GM12875 (cell line): ENCODE measurements at regions not wholly inside any gene's neighbourhood (a gene's known extent, or its start where the extent isn't known, plus 50 kb on each side); places are given as distances from the start of the nearest gene placed in this dataset.

Source experiments
- H3K4me3 ChIP-seq: one replicate; pipeline ENCODE4 v1.5.1; 2011; ENCODE audit warnings: low read depth, low read length, control low read depth
- TF ChIP-seq, protein P1 (sequence below): IDR thresholded peaks from 2 replicates; pipeline ENCODE4 v1.5.1; 2011; ENCODE audit warnings: low read depth, mild to moderate bottlenecking, control low read depth, inconsistent platforms, low read length, moderate library complexity, borderline replicate concordance; ENCODE audit not compliant: insufficient read depth

DNA sequence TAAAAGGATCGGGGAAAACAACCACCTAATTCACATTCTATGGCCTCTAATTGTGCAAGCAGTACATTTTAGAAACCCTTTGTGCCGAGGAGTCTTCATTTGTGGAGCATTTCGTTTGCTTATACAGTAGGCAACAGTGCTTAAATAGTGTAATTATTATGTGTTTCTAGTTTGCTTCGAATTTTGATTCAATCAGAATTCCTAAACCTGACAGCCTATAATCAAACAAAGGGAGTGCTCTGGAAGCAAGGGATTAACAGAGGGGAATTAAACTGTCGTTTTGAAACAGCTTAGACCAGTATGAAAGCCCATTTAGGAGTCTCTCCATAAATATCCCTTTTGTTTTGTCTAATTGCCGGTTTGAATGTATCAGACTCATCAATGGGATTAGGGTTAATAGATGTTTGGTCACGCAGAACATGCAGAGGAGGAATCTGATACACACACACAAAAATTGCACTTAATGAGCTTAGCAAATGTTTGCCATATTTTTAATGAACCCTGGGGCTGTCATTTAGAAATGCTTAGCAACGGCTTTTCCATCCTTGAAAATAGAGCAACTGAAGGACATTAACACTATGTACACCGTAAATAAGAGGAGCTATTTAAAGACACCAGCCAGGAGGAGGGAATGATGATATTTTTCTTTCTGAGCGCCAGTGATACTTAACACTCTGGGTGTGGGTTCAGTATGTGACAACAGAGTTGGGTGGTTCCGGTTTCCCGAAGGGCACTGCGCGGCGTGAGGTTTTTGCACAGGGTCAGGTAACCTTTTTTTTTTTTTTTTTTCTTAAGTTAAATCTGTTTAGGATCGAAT, 404.7 kb downstream of the TLE4 start:
- TF ChIP-seq, protein P1, sequence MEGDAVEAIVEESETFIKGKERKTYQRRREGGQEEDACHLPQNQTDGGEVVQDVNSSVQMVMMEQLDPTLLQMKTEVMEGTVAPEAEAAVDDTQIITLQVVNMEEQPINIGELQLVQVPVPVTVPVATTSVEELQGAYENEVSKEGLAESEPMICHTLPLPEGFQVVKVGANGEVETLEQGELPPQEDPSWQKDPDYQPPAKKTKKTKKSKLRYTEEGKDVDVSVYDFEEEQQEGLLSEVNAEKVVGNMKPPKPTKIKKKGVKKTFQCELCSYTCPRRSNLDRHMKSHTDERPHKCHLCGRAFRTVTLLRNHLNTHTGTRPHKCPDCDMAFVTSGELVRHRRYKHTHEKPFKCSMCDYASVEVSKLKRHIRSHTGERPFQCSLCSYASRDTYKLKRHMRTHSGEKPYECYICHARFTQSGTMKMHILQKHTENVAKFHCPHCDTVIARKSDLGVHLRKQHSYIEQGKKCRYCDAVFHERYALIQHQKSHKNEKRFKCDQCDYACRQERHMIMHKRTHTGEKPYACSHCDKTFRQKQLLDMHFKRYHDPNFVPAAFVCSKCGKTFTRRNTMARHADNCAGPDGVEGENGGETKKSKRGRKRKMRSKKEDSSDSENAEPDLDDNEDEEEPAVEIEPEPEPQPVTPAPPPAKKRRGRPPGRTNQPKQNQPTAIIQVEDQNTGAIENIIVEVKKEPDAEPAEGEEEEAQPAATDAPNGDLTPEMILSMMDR = no peak
- H3K4me3 ChIP-seq = no peak overlapping the region

DNA sequence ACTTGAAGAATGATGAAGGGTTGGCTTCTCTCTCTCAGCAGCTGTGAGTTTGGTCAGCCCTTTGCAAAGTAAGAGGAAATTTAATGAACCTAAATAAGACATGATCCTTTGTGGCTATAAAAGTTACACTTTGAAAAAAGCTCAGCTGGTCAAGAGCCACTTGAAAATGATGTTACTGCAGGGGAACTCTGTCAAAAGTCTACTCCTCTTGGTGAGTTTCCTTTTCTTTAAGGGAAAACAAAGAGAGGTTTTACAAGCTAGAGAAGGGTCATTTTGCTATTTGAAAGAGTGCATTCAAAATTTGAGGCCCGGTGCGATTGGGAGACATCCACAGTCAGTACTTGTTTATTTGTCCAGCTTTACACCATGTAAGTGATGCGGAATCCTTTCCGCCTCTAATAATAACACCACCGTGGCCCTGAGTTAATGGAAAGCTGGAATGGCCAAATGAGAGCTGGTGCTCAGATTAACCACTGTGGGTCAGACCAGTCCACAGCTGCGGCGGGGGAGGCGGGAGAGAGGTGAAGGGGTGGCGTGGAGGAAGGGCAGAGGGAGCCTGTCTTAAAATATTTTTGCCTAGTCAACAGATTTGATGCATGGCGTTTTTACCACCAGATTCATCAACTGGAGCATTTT, 404.0 kb downstream of the TLE4 start:
- TF ChIP-seq, protein P1 = no peak
- H3K4me3 ChIP-seq = no peak overlapping the region

DNA sequence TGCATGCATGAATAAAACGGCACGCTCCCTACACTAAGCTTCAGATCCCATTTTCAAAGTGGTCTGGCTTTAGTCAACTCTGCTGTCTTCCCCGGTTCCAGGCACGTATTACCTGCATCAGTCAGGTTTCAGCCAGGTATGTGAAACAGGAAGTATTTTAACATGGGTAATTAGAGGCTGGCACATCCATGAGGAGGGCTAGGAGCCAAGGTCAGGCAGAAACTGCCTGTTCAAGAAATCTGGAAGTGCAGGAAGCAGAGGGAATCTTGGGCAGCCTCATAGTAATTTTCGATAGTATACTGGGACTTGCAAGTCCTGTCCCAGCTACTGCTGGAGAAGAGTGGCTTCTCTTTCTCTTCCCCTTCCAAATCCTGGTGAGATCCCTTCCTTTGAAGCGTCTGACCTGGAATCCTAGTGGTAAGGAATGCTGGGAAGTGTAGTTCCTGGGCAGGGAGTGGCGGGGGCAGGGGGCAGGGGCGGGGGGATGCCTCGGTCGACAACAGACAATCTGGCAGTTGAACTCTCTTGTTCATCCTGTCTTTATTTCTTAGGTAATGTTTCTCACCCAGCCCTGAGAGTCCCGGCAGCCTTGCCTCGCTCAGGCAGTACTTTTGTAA, 403.1 kb downstream of the TLE4 start:
- no peak overlapping the region for H3K4me3 ChIP-seq
- TF ChIP-seq, protein P1 = no peak

DNA sequence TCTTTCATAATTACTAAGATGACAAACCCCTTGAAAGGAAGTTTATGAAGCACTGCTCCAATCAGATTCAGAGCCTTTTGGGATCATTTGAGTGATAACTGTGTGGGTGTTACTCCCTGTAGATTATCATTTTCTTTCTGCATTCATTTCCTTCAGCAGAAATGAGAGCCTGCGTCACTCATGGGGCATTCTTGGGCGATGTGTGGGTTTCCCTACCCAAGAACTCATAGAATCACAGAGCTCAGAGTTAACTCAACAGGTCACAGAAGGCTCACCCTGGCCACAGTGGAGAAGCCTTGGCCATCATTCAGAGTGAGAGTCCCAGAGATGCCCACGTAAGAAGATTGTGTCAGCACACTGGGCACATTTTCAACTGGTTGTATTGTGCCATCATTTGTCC, 401.9 kb downstream of the TLE4 start:
- no peak overlapping the region for H3K4me3 ChIP-seq
- TF ChIP-seq, protein P1 = no peak

DNA sequence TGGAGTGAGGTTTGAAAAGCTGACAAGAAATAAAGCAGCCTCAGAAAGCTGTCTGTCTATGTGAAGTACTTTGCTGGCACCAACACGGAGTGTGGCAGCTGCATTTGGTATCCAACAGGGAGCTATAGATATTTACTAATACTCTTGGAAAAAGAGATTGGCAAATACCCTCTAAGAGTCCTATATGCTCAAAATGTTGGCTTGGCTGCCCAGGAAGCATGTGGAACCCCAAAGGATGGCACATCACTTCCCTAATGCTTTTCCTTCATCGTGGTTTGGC, 398.3 kb downstream of the TLE4 start:
- no peak overlapping the region for H3K4me3 ChIP-seq
- TF ChIP-seq, protein P1 = no peak

DNA sequence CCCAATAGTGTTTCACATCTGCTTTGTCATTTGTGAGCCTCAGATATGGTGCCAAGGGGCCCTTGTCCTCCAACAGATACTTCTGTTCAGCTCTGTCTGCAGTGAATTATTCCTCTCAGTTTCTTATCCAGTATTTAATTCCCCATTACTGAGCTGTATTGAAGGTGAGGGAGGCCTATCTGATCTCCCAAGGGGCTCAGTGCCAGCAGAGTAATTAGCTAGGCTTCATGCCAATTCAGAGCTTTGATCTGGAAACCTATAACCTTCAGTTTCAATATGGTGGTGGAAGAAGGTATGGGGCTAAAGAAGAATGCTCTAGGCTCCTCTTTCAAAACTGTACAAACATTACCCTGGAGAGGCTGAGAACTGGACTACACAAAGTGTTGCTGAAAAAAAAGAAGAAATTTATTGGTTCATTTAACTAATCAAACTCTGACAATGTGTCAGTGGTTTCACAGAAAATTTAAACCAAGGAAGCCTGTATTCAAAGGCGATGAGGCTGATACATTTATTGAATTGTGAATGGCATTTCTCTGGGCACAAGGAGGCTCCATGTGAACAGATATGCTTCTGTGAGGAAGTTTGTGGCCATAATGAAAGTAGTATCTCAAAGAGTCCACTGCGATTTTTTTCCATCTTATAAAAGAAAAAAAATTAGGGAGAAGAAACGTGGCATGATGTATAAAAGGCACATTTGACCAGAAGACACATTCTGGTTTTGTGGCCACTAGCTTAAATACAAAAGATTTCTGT, 397.8 kb downstream of the TLE4 start:
- no peak overlapping the region for H3K4me3 ChIP-seq
- TF ChIP-seq, protein P1 = no peak
